GM12874 (cell line): ENCODE measurements at regions not wholly inside any gene's neighbourhood (a gene's known extent, or its start where the extent isn't known, plus 50 kb on each side); places are given as distances from the start of the nearest gene placed in this dataset.

Experiments used
- CTCF ChIP-seq: IDR thresholded peaks from 2 replicates; pipeline ENCODE4 v1.5.1; 2011; ENCODE audit warnings: low read depth, mild to moderate bottlenecking, control low read depth, low read length, moderate library complexity; ENCODE audit not compliant: insufficient read depth

- TF ChIP-seq CTCF, result no peak
Measured at GRCh38 chr3:90068783-90069182, 961.4 kb downstream of the EPHA3 start.

DNA sequence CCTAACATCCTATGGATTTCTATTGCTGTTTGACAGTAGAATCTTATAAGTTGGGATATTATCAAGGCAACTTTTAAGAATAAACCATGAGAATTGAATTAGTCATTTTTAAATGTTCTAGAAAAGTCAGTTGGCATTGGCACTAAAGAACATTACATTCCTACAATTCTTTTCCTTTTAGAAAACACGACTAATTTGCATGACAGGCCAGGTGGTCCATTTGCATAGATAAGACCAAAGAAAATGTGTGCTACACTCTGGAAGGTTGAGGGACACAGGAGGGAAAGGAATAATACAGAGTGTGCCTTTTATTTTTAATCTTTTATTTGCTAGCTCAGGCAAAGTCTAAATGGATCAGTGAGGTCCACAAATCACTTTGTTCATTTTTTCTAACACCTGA lies 962.3 kb downstream of the EPHA3 start:
- TF ChIP-seq CTCF, result no peak

DNA sequence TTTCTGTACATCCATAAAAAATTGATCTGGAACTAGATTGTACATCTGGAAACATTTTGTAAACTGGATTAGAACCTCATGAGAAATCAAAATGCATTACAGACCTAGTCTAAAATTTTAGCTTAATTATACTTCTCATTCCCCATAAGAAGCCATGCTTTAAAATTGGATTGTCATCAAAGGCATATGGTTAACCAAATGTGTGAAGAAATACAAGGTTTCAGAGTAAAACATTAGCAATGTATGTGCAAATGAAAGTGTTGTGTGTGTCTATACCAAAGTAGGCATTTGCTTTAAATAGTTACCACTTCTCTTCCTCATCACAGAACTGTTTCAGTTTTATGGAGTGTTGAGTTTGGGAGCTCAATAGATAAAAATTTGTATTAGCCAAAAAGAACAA lies 968.7 kb downstream of the EPHA3 start:
- no peak for TF ChIP-seq CTCF

- no peak for TF ChIP-seq CTCF
Measured at GRCh38 chr3:90080988-90081387, 973.6 kb downstream of the EPHA3 start.

DNA sequence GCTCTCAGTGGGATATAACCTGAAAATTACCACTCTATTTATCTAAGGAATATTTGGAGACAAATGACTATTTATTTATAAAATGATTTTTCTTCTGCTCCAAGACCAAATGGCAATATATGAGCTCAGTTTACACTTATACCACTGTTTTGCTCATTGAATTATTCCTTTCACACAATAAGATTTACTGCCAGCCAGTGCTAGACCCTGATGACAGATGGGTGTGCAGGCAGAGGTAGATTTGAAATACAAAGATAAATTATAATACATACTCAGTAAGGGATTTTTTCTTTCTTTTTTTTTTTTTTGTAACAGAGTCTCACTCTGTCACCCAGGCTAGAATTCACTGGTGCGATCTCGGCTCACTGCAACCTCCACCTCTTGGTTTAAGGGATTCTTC lies 980.3 kb downstream of the EPHA3 start:
- no peak for TF ChIP-seq CTCF

DNA sequence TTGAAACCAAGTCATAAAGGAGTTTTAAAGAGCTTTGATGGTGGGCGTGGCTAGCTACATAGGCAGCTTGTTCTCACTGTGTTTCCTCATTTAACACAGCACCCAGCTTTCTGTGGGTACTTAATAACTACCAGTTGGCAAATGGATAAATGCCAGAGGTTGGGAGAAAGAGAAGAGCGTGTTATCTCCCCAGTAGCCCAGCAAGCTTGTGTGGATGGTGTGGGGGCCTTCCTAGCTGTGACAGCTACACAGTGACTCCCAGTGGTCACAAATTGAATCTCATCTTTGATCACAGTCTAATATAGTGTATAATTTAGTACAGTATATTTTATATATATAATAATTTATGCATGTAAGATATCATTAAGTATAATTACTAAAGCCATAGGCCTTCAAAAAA lies 984.1 kb downstream of the EPHA3 start:
- TF ChIP-seq CTCF, result peak; percentile 26; the same call in 1 of the 2 replicates

GRCh38 chr3:90092994-90093393 lies 985.6 kb downstream of the EPHA3 start:
- TF ChIP-seq CTCF, result peak; percentile 19; the same call in 1 of the 2 replicates

- TF ChIP-seq CTCF, result no peak
Measured at GRCh38 chr3:90095811-90096210, 988.4 kb downstream of the EPHA3 start.
